ENCODE measurements at regions not wholly inside any gene's neighbourhood (a gene's known extent, or its start where the extent isn't known, plus 50 kb on each side); places are given as distances from the start of the nearest gene placed in this dataset.
A peak's percentile ranks its signal among the peaks of the same experiment; 100 is the strongest.

DNA sequence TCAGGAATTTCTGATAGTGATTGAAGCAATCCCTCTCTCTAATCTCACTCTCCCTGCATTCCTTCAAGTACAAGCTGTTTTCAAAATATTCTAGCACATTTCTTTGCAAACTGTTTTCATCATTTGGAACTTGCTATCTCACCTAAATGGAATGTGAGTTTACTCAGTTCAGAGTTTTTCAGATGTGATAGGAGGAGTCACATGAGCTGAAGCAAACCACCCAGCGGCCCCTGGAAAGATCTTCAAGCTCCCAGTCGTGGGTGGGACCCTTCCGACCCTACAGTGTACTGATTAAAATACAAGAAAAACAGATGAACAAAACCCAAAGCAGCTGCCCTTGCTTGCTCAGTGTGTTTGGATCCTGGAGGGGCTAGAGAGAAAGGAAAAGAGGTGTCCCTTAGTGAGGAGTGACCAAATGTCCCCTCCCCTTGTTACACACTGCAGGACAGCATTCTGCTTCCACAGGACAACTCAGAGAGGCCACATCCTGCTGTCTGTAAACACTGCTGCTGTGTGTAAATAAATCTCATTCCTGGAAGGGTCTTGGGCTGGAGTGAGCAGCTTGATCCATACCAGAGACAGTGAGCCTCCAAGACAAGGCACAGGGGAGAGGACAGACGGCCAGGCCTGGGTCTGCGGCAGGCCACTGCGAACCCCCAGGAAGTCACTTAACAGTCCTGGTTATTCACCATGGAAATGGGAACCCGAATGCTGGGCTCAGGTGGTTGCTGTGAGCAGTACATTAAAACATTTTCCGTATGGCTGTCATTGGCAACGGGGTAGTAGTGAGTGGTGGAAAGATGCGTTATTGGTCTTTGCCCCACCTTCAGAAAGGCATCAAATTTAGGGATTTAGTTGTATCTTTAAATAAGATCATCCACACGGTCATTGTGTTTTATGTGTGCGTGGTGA, 229.2 kb downstream of the RHOU start:
- TF ChIP-seq, protein P1, sequence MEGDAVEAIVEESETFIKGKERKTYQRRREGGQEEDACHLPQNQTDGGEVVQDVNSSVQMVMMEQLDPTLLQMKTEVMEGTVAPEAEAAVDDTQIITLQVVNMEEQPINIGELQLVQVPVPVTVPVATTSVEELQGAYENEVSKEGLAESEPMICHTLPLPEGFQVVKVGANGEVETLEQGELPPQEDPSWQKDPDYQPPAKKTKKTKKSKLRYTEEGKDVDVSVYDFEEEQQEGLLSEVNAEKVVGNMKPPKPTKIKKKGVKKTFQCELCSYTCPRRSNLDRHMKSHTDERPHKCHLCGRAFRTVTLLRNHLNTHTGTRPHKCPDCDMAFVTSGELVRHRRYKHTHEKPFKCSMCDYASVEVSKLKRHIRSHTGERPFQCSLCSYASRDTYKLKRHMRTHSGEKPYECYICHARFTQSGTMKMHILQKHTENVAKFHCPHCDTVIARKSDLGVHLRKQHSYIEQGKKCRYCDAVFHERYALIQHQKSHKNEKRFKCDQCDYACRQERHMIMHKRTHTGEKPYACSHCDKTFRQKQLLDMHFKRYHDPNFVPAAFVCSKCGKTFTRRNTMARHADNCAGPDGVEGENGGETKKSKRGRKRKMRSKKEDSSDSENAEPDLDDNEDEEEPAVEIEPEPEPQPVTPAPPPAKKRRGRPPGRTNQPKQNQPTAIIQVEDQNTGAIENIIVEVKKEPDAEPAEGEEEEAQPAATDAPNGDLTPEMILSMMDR (IDR thresholded peaks at IDR 0.05; ENCODE audit: insufficient read depth, low read depth, low read length), result no peak
- DNase-seq (ENCODE audit: low read depth), result peak; percentile 91
- no peak overlapping the region for H3K4me3 ChIP-seq (ENCODE audit: low read depth, low read length)

DNA sequence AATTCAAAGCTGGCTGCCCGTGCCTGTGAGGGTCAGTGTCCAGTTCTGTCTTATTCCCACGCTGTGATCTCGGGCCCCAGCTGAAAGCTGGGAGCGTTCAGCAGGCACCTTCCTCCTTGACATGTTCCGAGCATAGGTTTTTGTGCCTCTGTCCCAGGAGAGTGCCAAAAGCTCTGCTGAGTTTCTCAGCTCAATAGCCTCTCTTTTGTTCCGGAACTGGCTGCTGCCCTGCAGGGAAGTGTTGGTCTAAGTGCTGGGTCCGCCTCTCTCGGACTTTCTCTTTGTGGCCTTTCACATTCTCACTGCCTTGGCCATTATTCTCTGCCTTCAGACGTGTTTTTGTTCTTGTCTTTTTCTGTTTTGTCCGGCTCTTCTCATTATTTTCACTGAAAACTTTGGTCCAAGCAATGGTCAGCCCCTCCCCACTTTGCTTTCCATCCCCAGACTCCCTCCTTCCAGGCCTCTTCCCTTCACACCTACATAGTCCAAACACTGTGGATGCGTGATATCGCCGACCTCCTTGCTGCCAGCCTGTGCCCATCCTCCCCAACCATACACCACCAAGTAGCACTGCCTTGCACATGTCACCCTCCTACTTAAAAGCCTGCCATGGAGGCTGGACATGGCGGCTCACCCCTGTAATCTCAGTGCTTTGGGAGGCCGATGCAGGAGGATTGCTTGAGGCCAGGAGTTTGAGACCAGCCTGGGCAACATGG, 233.8 kb downstream of the RHOU start:
- DNase-seq (ENCODE audit: low read depth), result no peak
- TF ChIP-seq, protein P1 (IDR thresholded peaks at IDR 0.05; ENCODE audit: insufficient read depth, low read depth, low read length), result no peak
- no peak overlapping the region for H3K4me3 ChIP-seq (ENCODE audit: low read depth, low read length)

DNA sequence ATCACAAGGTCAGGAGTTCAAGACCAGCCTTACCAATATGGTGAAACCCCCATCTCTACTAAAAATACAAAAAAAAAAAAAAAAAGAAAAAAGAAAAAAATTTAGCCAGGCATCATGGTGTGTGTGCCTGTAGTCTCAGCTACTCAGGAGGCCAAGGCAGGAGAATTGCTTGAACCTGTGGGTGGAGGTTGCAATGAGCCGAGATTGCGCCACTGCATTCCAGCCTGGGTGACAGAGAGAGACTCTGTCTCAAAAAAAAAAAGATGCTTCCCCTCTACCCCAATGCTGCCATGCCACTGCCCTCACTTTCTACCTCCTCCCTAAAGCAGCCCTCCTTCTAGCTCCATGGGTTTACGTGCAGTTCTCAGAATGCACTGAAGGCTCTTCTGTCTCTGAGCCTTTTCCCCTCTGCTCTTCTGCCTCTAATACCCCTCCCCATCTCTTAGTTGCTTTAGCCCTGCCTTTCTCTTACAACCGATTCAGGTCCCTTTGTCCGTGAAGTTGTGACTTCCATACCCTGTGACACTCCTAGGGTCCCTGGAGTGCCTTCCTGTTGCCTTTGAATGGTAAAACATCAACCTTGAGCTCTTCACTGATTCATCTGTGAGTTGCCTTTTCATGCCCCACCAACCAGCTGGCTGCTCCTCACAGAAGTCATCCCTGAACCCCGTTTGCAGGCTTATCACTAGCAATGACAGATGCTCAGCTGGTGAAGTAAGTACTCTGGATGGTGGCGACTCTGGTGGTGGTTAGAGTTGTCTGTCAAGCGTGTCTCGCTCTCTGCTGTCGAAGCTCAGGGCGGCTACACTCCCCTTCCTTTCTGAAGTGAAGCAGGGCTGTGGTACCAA, 234.9 kb downstream of the RHOU start:
- no peak for DNase-seq (ENCODE audit: low read depth)
- TF ChIP-seq, protein P1 (IDR thresholded peaks at IDR 0.05; ENCODE audit: insufficient read depth, low read depth, low read length), result no peak
- H3K4me3 ChIP-seq (ENCODE audit: low read depth, low read length), result no peak overlapping the region

GRCh38 chr1:228972576-228972975, 237.3 kb downstream of the RHOU start:
- TF ChIP-seq, protein P1 (IDR thresholded peaks at IDR 0.05; ENCODE audit: insufficient read depth, low read depth, low read length), result no peak

GRCh38 chr1:228974273-228974672, 239.0 kb downstream of the RHOU start:
- no peak overlapping the region for H3K4me3 ChIP-seq (ENCODE audit: low read depth, low read length)
- TF ChIP-seq, protein P1 (IDR thresholded peaks at IDR 0.05; ENCODE audit: insufficient read depth, low read depth, low read length), result no peak
- DNase-seq (ENCODE audit: low read depth), result no peak

More at GRCh38 chr1:228972576-228972975, 237.3 kb downstream of the RHOU start:
- DNase-seq (ENCODE audit: low read depth), result no peak
- no peak overlapping the region for H3K4me3 ChIP-seq (ENCODE audit: low read depth, low read length)

GRCh38 chr1:228975238-228975907, 240.1 kb downstream of the RHOU start:
- H3K4me3 ChIP-seq (ENCODE audit: low read depth, low read length), result no peak overlapping the region
- no peak for DNase-seq (ENCODE audit: low read depth)
- TF ChIP-seq, protein P1 (IDR thresholded peaks at IDR 0.05; ENCODE audit: insufficient read depth, low read depth, low read length), result no peak
